MM.1S (cell line): ENCODE measurements at regions not wholly inside any gene's neighbourhood (a gene's known extent, or its start where the extent isn't known, plus 50 kb on each side); places are given as distances from the start of the nearest gene placed in this dataset.

Source experiments
- CTCF ChIP-seq: fragments of 300-600 bp; sonication (generic); IDR thresholded peaks from 2 replicates; pipeline ENCODE4 v1.5.1; 2016; ENCODE audit warnings: antibody characterized with exemption, low read length, mixed read lengths
- EZH2phosphoT487 ChIP-seq: fragments of 300-600 bp; sonication (generic); IDR thresholded peaks from 2 replicates; pipeline ENCODE4 v1.6.1; 2018; ENCODE audit warnings: antibody characterized with exemption, low read length

DNA sequence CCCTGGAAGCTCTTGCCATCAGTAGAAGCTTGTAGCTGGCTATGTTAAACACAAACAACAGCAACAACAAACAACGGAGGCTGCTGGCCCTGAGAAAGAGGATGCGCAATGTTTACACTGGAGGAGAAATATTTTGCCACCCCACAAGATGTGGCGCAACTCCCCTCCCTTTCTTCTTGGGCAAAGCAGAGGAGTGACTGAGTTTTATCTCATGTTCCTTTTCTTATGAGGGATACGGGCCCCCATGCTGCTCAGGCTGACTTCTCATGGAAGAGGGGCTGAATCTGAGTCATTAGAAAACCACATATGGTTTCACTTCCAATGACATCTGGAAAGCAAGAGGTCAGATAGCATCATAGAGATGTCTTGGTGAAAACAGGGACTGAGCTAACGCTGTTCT lies 75.9 kb upstream of the HDDC2 start:
- TF ChIP-seq CTCF (no peak), EZH2phosphoT487 (no peak)
